C1 segment of cervical spinal cord (tissue), 14 donors: ENCODE measurements at regions not wholly inside any gene's neighbourhood (a gene's known extent, or its start where the extent isn't known, plus 50 kb on each side); places are given as distances from the start of the nearest gene placed in this dataset.
"Not testable (repeated sequence)": the region's sequence is repeated elsewhere in the genome, so short reads cannot be mapped to it uniquely, and the experiment has no call there.

ENCODE experiments used
- DNase-seq, 14 donors: peaks; one replicate each; lab custom pipeline; 2025; lab: John Stamatoyannopoulos, UW

DNA sequence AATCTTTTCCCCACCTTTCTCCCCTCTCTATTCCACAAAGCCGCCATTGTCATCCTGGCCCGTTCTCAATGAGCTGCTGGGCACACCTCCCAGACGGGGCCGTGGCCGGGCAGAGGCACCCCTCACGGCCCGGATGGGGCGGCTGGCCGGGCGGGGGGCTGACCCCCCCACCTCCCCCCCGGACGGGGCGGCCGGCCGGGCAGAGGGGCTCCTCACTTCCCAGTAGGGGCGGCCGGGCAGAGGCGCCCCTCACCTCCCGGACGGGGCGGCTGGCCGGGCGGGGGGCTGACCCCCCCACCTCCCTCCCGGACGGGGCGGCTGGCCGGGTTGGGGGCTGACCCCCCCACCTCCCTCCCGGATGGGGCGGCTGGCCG is 85.6 kb downstream of the OR2B2 start:
- DNase-seq: not testable (repeated sequence)

DNA sequence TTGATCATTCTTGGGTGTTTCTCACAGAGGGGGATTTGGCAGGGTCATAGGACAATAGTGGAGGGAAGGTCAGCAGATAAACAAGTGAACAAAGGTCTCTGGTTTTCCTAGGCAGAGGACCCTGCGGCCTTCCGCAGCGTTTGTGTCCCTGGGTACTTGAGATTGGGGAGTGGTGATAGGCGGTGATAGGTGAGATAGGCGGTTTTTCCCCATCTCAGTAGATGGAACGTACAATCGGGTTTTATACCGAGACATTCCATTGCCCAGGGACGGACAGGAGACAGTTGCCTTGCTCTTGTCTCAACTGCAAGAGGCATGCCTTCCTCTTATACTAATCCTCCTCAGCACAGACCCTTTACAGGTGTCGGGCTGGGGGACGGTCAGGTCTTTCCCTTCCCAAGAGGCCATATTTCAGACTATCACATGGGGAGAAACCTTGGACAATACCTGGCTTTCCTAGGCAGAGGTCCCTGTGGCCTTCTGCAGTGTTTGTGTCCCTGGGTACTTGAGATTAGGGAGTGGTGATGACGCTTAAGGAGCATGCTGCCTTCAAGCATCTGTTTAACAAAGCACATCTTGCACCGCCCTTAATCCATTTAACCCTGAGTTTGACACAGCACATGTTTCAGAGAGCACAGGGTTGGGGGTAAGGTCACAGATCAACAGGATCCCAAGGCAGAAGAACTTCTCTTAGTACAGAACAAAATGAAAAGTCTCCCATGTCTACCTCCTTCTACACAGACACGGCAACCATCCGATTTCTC is 86.2 kb downstream of the OR2B2 start:
- not testable (repeated sequence) for DNase-seq

DNA sequence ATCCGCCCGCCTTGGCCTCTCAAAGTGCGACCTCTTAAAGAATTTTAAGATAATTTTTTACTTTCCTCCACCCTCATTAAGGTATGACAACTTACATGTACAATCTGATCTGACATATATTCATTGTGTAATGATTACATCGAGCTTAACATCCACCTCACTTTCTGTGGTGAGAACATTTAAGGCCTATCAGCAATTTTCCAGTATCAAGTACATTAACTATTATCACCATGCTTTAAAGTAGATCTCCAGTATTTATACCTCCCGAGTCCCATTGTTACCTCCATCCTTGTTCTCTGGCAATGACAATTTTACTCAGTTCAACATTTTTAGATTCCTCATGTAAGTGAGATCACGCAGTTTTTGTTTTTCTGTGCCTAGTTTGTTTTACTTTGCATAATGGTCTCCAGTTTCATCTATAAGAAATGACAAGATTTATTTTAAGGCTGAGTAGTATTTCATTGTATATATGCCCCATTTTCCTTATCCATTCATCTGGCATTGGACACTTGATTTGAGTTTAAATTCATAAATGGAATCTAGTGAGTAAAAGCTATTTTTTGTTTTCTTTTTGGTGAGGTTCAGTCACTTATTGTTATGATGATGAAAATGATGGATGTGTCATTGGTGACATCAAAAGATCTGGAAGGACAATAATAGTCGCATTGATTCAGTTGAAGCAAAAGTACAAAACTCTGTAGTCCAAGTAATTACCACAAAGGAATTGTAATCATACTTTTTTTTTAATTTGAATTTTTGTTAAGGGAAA is 87.0 kb downstream of the OR2B2 start:
- peak in 1 of 14 donors; percentile 9 for DNase-seq

DNA sequence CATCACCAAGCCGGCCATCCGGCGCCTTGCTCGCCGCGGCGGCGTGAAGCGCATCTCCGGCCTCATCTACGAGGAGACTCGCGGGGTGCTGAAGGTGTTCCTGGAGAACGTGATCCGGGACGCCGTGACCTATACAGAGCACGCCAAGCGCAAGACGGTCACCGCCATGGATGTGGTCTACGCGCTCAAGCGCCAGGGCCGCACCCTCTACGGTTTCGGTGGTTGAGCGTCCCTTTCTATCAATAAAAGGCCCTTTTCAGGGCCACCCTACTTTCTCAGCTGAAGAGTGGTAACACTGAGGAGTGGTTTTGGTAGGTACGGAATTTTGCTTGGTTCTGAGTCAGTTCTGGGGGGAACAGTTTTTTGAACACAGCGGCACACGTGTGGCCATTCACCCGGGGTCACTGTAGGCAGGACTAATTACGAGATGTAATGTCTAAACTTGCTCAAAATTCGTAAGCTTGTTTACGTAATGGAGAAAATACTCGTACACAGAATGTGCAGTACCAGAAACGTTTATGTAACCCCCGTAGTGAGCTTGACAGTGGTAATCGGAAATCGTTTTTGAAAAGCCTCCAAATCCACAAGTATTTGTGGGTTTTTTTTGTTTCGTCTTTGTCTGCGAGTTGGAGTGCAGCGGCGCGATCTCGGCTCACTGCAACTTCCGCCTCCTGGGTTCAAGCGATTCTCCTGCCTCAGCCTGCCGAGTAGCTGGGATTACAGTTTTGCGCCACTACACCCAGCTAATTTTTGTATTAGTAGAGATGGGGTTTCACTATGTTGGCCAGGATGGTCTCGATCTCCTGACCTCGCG is 87.8 kb downstream of the OR2B2 start:
- peak in 4 of 14 donors; percentile 8 to 46 (median 18) for DNase-seq

DNA sequence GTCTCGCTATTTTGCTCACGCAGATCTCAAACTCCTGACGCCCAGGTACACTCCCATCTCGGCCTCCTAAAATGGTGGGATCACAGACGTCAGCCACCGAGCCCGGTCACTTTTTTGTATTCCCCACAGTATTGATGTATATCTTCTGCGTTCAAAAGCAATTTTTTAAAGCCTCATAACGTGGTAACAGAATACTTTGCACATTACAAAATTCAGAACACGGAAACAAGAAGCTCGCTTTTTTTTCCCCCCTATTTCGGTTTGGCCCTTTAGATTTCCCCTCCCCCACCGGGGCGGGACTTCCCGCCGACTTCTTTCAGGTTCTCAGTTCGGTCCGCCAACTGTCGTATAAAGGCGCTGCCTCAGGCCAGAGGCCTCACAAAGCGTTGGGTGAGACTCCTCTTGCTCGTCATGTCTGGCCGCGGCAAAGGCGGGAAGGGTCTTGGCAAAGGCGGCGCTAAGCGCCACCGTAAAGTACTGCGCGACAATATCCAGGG is 88.4 kb downstream of the OR2B2 start:
- DNase-seq: peak in 8 of 14 donors; percentile 12 to 69 (median 24)

DNA sequence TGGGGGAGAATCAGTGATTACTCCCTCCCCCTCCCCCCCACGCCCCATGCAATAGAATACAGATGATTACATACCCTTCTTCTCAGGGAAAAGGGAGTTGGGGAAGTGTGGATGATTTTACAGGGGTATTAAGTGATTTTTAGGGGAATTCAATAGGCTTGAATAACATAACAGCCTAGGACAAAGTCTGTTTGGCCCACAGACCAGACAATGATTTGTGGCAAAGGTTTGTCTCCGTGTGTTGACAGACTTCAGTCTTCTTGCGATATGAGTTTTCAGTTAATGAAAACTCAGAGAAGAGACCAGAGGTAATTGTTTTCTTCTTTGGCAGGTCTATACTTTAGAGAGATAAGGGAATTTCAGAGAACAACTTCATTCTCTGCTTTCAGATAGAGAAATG is 95.3 kb downstream of the OR2B2 start:
- DNase-seq: no peak

DNA sequence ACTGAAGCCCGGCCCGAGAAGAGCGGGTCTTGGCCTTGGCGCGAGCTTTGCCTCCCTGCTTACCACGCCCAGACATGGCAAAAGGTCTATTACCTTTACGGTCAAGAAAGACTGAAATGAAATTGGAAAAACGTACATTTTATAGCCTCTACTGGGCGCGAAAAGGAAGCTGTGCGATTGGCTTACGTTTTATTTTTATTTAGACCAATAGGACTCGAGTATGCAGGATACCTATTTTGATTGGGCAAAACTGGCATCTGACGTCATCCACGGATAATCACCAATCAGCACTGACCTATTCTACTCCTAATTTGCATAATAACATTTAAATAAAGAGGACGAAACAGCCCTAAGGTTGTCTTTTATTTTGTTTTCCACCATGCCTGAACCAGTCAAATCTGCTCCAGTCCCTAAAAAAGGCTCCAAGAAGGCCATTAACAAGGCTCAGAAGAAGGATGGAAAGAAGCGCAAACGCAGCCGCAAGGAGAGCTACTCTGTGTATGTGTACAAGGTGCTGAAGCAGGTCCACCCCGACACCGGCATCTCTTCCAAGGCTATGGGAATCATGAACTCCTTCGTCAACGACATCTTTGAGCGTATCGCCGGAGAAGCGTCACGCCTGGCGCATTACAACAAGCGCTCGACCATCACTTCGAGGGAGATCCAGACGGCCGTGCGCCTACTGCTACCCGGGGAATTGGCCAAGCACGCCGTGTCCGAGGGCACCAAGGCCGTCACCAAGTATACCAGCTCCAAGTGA is 97.4 kb downstream of the OR2B2 start:
- peak in 6 of 14 donors; percentile 11 to 85 (median 36) for DNase-seq

DNA sequence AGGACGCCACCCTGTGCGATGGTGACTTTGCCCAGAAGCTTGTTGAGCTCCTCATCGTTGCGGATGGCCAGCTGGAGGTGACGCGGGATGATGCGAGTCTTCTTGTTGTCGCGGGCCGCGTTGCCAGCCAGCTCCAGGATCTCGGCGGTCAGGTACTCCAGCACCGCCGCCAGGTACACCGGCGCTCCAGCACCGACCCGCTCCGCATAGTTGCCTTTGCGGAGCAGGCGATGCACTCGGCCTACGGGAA is 97.9 kb downstream of the OR2B2 start:
- not testable (repeated sequence) for DNase-seq

DNA sequence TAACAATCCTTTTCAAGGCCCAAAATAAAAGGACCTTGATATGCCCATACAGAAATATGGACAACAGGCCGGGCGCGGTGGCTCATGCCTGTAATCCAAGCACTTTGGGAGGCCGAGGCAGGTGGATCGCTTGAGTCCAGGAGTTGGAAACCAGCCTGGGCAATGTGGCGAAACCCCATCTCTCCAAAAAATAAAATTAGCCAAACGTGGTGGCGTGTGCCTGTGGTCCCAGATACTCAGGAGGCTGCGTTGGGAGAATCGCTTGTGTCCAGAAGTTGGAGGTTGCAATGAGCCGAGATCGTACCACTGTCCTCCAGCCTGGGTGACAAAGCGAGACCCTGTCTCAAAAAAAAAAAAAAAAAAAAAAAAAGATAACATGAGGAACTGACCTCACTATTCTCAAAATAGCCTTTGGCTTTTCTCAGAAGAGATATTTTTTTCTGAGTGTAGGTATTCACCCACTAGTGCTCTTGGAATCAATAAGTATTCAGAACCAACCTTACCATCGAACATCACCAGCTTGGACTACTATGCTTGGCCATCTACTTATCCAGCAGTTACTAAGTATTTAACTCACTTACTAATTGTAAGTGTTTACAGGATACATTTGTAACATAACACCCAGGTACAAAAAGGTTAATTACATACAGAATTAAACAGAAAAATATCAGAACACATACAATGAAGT is 99.2 kb downstream of the OR2B2 start:
- DNase-seq: no peak

DNA sequence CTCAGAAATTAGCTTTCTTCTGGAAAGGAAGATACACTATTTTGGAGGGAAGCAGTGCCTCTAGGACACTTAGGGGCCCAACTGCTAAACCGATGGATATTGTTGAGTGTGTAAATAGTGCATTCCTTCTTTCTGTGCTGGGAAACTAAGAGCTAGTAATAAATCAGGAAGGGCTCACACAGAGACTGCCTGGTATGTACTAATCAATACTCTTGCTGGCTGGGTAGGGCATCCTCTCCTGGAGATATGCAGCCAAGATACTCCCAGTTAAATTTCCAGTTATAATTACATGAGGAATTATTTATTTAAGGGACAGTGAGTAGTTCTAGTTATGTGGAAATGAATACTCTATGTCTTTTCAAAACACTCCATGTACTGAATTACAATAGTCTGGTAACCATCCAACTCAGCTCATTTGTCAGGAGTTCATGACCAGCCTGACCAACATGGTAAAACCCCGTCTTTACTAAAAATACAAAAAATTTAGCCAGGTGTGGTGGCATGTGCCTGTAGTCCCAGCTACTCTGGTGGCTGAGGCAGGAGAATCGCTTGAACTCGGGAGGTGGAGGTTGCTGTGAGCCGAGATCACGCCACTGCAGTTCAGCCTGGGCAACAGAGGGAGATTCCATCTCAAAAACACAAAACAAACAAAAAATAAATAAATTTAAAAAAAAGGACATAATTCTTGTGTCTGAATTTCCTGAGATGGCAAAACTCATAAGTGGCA is 100.0 kb downstream of the OR2B2 start:
- no peak for DNase-seq

DNA sequence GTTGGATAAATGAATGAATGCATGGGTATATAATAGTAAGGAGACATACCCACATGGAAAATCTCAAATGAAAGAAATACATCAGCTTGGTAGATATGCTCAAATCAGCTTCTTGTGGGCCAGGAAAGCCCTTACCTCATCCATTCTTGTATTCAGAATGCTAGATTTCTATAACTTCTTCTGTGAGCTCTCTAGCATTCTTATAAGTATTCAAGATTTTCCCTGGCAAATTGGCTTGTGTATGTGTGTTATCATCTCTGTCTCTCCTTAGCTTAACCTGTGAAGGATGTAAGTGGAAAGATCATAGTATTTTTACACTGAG is 100.8 kb downstream of the OR2B2 start:
- DNase-seq: no peak

DNA sequence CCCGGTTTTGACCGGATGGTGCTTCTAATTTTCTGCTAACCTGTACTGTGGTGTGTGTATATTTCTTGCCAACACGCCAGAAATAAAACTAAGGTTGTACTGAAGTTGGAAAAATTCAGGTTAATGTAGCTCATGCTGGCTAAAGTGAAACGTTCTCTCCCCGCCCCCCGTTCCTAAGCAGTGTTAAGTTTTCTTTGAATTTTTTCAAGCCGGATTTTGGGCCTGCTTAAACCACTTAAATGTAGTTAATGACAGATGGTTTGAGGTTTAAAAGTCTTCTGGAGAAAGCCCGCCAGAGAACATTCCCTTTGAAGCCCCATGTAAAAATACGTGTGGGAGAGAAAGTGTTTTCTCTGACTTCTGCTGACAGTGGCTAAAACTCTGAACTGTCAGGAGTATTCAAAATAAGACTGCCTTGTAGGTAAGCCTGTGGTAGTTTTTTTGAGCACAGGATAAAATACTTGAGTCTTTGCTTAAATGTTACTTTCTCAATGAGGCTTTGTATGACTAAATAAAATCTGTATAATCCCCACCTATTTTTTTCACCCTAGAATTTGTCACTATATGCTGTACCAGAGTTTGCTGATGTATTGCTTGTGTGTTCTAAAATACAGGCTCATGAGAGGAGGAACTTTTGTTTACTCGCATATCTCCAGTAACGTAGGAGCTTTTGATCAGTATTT is 101.3 kb downstream of the OR2B2 start:
- peak in 1 of 14 donors; percentile 13 for DNase-seq

DNA sequence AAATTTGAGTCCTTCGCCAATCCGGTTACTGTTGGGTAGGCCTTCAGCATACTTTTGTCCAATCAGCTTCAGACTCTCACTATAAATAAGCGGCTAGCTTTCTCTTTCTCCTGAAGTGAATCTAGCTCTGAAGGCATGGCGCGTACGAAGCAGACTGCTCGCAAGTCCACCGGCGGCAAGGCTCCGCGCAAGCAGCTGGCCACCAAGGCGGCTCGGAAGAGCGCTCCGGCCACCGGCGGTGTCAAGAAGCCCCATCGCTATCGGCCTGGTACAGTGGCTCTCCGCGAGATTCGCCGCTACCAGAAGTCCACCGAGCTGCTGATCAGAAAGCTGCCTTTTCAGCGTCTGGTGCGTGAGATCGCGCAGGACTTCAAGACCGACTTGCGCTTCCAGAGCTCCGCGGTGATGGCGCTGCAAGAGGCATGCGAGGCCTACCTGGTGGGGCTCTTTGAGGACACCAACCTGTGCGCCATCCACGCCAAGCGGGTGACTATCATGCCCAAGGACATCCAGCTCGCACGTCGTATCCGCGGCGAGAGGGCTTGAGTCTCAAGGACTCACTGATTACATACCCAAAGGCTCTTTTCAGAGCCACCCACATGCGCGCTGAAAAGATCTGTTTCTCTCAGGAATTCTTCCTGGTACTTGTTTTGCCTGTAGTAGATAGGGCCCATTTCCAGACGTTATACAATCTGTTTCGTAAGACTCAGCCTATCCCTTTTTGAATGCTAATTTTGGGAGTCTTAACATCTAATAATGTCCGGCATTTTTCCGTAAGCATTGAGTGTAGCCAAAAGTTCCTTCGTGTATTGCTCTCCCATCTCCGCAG is 102.0 kb downstream of the OR2B2 start:
- peak in 10 of 14 donors; percentile 5 to 86 (median 28) for DNase-seq

DNA sequence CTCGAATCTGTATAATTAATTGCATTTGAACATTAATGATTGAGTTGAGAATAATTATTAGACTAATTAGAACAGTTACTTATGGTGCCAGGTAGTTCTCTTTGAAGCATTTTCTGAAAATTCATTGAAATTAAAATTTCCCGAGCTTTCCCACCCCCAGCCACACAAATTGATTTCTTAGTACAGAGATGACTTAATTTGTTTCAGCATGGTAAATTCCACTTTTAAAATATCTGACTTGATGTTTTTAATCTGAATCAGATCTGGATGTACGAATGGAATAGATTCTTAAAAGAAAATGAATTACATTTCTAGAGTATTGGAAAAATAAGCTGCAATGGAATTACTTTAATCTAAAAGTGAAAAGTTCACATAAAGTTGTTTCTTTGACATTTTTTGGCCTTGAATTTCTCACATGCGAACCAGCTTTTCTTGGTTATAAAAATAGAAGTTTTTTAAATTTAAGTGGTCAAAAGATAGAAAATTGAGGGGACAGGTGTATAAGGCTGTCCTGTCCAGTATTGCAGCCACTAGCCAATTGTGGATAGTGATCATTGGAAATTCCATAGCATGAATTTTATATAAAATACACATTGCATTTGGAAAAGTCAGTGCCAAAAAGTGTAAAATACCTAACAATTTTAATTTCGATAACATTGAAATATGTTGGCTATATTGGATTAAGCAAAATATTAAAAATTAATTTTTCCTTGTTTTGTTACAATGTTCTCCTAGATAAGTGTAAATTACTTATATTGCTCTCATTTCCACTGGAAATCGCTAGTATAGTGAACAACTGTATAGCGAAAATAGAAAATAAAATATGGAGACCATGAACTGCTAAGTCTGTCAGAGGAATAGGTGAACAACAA is 102.9 kb downstream of the OR2B2 start:
- no peak for DNase-seq

DNA sequence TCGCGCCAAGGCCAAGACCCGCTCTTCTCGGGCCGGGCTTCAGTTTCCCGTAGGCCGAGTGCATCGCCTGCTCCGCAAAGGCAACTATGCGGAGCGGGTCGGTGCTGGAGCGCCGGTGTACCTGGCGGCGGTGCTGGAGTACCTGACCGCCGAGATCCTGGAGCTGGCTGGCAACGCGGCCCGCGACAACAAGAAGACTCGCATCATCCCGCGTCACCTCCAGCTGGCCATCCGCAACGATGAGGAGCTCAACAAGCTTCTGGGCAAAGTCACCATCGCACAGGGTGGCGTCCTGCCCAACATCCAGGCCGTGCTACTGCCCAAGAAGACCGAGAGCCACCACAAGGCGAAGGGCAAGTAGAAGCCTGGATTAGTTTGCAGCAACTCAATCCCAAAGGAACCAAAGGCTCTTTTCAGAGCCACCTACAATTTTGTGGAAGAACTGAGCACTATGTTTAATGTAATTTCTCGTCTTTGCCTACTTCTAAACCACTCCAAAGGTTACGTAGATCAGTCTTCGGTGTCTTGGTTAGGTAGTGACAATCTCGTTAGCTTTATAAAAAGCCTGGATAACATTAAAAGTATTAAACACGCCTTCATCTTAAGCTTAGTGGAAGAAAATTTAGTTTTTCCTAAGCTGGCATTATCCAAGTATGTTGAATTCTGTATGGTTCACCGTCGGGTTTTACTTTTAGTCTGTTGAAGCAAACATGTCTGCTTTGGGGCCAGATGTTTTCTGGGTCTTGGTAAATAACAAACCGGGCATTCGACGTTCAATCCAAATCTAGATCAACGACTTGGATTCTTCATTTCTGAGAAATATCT is 103.7 kb downstream of the OR2B2 start:
- DNase-seq: not testable (repeated sequence)

DNA sequence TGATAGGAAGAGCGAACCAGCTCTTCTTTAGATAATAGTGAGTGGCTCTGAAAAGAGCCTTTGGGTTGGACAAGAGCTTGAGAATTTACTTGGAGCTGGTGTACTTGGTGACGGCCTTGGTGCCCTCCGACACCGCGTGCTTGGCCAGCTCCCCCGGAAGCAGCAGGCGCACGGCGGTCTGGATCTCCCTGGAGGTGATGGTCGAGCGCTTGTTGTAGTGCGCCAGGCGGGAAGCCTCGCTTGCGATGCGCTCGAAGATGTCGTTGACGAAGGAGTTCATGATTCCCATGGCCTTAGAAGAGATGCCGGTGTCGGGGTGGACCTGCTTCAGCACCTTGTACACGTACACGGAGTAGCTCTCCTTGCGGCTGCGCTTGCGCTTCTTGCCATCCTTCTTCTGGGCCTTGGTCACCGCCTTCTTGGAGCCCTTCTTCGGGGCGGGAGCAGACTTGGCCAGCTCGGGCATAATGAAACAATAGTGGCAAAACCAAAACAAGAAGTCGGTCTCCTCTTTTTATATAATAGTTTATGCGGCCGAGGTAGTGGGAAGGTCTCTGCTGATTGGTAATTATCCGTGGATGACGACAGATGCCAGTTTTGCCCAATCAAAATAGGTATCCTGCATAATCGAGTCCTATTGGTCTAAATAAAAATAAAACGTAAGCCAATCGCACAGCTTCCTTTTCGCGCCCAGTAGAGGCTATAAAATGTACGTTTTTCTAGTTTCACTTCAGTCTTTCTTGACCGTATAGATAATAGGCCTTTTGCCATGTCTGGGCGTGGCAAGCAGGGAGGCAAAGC is 104.6 kb downstream of the OR2B2 start:
- peak in 10 of 14 donors; percentile 14 to 89 (median 47) for DNase-seq
